PC-9 (cell line): ENCODE measurements at regions not wholly inside any gene's neighbourhood (a gene's known extent, or its start where the extent isn't known, plus 50 kb on each side); places are given as distances from the start of the nearest gene placed in this dataset.

Experiments used
- BruUV-seq: library from RNA; stranded (reverse); fragments of 400-500 nt; replicated peaks from 2 replicates; lab custom pipeline; 2021; lab: Mats Ljungman, UMichigan
- CTCF ChIA-PET: fragments of 300-600 bp; sonication (Branson Sonifier 250); formaldehyde crosslinking; loops from one replicate; lab custom pipeline; 2022; ENCODE audit warnings: antibody characterized with exemption; lab: Charles Lee
- POLR2A ChIA-PET: fragments of 300-600 bp; sonication (Branson Sonifier 250); formaldehyde crosslinking; loops from one replicate; lab custom pipeline; 2022; ENCODE audit warnings: antibody characterized with exemption; ENCODE audit not compliant: unreplicated experiment; lab: Charles Lee
- DNase-seq, 2 experiments: peaks; one replicate each; pipeline versions ENCODE4 v3.0.0 to v3.0.0-alpha.2; 2015 to 2022; ENCODE audit warnings: mixed read lengths in 1 of 2
- H2AFZ ChIP-seq: fragments of 200-600 bp; sonication (generic); 2 replicates; pipeline ENCODE4 v1.8.1; 2017; ENCODE audit warnings: antibody characterized with exemption
- H3F3A ChIP-seq: fragments of 200-600 bp; sonication (generic); 2 replicates; pipeline ENCODE4 v1.8.1; 2017; ENCODE audit warnings: antibody characterized with exemption, mild to moderate bottlenecking, low read depth; ENCODE audit not compliant: insufficient read depth
- H3K27ac ChIP-seq: fragments of 200-600 bp; sonication (generic); 2 replicates; pipeline ENCODE4 v1.6.1; 2016; ENCODE audit warnings: mixed run types
- H3K27me3 ChIP-seq: fragments of 200-600 bp; sonication (generic); 2 replicates; pipeline ENCODE4 v1.6.1; 2016; ENCODE audit warnings: low read depth, mixed run types; ENCODE audit not compliant: insufficient read depth
- H3K36me3 ChIP-seq: fragments of 200-600 bp; sonication (generic); 2 replicates; pipeline ENCODE4 v1.6.1; 2016; ENCODE audit warnings: low read depth, mixed run types
- H3K4me1 ChIP-seq: fragments of 200-600 bp; sonication (generic); replicated peaks from 2 replicates; pipeline ENCODE4 v1.6.1; 2016; ENCODE audit warnings: mixed run types; ENCODE audit not compliant: insufficient read depth
- H3K4me2 ChIP-seq: fragments of 200-600 bp; sonication (generic); 2 replicates; pipeline ENCODE4 v1.6.1; 2017; ENCODE audit warnings: mixed run types
- H3K4me3 ChIP-seq: fragments of 200-600 bp; sonication (generic); 2 replicates; pipeline ENCODE4 v1.6.1; 2016; ENCODE audit warnings: mixed run types
- H3K79me2 ChIP-seq: fragments of 200-600 bp; sonication (generic); 2 replicates; pipeline ENCODE4 v1.6.1; 2017; ENCODE audit warnings: low read depth, mixed run types
- H3K9me2 ChIP-seq: fragments of 200-600 bp; sonication (generic); 2 replicates; pipeline ENCODE4 v1.8.1; 2017; ENCODE audit warnings: mild to moderate bottlenecking; ENCODE audit not compliant: insufficient read depth
- H3K9me3 ChIP-seq: fragments of 200-600 bp; sonication (generic); 2 replicates; pipeline ENCODE4 v1.8.1; 2016; ENCODE audit warnings: low read depth; ENCODE audit not compliant: insufficient read depth
- H4K20me1 ChIP-seq: fragments of 200-600 bp; sonication (generic); 2 replicates; pipeline ENCODE4 v1.8.1; 2017; ENCODE audit not compliant: insufficient read depth
- EZH2 ChIP-seq: fragments of 200-600 bp; sonication (generic); IDR thresholded peaks from 2 replicates; pipeline ENCODE4 v1.8.0; 2017; ENCODE audit warnings: antibody characterized with exemption, low read depth
- intact Hi-C: fragments of 100-400 bp; cut with micrococcal nuclease; formaldehyde crosslinking; loops from one replicate; pipeline ENCODE4 v1.10.0; 2022; ENCODE audit not compliant: unreplicated experiment
- TF ChIP-seq, protein P1 (sequence below): fragments of 200-600 bp; sonication (generic); conservative IDR thresholded peaks from 2 replicates; pipeline ENCODE4 v1.6.1; 2017; ENCODE audit warnings: mixed run types, antibody characterized with exemption, mild to moderate bottlenecking, moderate library complexity

DNA sequence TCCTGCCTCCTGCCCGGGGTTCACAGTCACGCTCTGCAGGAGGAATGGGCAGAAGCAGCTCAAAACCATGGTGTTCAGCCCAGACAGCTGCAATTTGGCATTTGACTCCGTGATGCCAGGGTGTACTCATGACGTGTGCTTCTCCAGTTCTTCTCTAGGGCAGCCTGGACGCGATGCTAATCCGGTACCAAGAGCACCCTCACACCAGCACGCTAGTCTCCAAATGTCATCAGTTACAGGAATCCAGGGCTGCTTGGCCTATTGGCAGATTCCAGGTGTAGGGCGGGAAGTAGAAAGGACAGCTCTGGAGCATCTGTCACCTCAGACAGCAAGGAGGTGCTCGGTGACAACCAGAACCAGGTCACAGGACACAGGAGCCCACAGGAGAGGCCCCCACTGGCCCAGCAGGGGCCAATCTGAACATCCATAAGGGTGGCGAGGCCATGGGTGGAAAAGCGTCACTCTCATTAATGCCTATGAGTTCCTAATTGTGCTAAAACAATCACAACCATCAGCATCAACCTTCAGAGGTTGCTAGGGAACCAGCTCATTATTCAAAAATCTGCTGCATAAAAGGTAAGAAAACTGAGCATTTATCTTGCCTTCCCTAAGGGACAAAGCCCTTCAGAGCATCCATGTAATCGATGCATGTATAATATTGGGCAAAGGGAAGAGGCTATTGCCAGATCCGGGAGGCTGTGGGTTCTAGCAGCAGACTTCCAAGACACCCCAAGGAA, 241.9 kb upstream of the IRX4 start:
- intact Hi-C loops: no loop called here
- H3K27ac ChIP-seq: no peak overlapping the region
- BruUV-seq: no TSS peak
- H3K27me3 ChIP-seq: peaks cover 84% of the 10 kb centered on the region
- H3K4me2 ChIP-seq: no peak overlapping the region
- ChIA-PET CTCF (no interaction called here), POLR2A (no interaction called here)
- no peaks in the 10 kb centered on the region for H3K4me1 ChIP-seq
- H3K36me3 ChIP-seq: no peaks in the 10 kb centered on the region
- no peaks in the 10 kb centered on the region for H3K79me2 ChIP-seq
- H4K20me1 ChIP-seq: no peaks in the 10 kb centered on the region
- no peaks in the 10 kb centered on the region for H3F3A ChIP-seq
- H3K9me2 ChIP-seq: no peaks in the 10 kb centered on the region
- no peak overlapping the region for H2AFZ ChIP-seq
- H3K9me3 ChIP-seq: no peaks in the 10 kb centered on the region
- DNase-seq: no peak
- TF ChIP-seq EZH2: no peak
- TF ChIP-seq, protein P1, sequence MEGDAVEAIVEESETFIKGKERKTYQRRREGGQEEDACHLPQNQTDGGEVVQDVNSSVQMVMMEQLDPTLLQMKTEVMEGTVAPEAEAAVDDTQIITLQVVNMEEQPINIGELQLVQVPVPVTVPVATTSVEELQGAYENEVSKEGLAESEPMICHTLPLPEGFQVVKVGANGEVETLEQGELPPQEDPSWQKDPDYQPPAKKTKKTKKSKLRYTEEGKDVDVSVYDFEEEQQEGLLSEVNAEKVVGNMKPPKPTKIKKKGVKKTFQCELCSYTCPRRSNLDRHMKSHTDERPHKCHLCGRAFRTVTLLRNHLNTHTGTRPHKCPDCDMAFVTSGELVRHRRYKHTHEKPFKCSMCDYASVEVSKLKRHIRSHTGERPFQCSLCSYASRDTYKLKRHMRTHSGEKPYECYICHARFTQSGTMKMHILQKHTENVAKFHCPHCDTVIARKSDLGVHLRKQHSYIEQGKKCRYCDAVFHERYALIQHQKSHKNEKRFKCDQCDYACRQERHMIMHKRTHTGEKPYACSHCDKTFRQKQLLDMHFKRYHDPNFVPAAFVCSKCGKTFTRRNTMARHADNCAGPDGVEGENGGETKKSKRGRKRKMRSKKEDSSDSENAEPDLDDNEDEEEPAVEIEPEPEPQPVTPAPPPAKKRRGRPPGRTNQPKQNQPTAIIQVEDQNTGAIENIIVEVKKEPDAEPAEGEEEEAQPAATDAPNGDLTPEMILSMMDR: no peak
- H3K4me3 ChIP-seq: no peak overlapping the region

DNA sequence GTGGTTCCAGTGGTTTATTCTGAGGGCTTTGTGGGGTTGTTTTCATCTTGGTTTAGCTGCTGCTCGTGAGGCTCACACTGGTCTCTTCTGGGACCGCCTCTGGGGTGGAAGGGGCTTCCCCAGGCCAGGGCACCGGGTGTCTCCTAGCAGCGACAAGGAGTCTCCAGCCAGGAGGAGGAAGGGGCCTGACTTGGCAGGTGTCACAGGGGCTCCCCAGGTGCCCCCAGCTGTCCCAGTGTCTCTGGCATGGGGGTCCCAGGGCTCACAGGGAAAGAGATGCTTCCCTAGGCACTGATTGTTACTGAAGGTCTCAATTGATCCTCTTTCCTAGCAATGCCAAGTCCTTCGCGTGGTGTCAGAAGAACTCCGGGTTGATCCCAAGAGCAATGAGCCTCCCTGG, 241.1 kb upstream of the IRX4 start:
- Histone ChIP-seq H3K4me1 (no peaks in the 10 kb centered on the region), H3K4me3 (no peak overlapping the region), H3K79me2 (no peaks in the 10 kb centered on the region), H3K27ac (no peak overlapping the region), H3K9me3 (no peaks in the 10 kb centered on the region), H4K20me1 (no peaks in the 10 kb centered on the region), H3K4me2 (no peak overlapping the region), H3F3A (no peaks in the 10 kb centered on the region), H3K9me2 (no peaks in the 10 kb centered on the region), H3K36me3 (no peaks in the 10 kb centered on the region), H3K27me3 (peaks cover 84% of the 10 kb centered on the region), H2AFZ (no peak overlapping the region)
- intact Hi-C loops: no loop called here
- no peak for DNase-seq
- TF ChIP-seq, protein P1: no peak
- TF ChIP-seq EZH2: no peak
- BruUV-seq: no TSS peak
- POLR2A ChIA-PET: no interaction called here
- CTCF ChIA-PET: no interaction called here

DNA sequence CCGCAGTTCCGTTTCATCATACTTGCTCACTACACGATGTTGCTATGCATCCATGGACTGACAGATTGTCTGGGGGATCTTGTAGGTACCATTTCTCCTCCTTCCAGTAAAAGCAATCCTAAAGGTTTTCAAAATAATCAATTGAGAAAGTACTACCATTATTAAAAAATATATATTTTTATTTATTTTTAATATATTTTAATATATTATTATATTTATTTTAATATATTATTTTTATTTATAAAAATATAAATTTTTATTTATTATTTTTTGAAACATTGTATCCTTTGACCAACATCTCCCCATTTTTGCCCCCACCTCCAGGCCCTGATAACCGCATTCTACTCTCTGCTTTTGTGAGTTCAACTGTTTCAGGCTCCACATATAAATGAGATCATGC, 237.6 kb upstream of the IRX4 start:
- POLR2A ChIA-PET: no interaction called here
- CTCF ChIA-PET: no interaction called here
- no peaks in the 10 kb centered on the region for H3K9me3 ChIP-seq
- no peak for DNase-seq
- H3K27ac ChIP-seq: no peak overlapping the region
- no TSS peak for BruUV-seq
- H3K4me1 ChIP-seq: no peaks in the 10 kb centered on the region
- H3K36me3 ChIP-seq: no peaks in the 10 kb centered on the region
- intact Hi-C loops: no loop called here
- H3K79me2 ChIP-seq: no peaks in the 10 kb centered on the region
- no peak overlapping the region for H2AFZ ChIP-seq
- peaks cover 85% of the 10 kb centered on the region for H3K27me3 ChIP-seq
- H3K4me3 ChIP-seq: no peak overlapping the region
- no peaks in the 10 kb centered on the region for H3K9me2 ChIP-seq
- TF ChIP-seq, protein P1: no peak
- TF ChIP-seq EZH2: no peak
- H3F3A ChIP-seq: no peaks in the 10 kb centered on the region
- no peaks in the 10 kb centered on the region for H4K20me1 ChIP-seq
- H3K4me2 ChIP-seq: no peak overlapping the region
